PC-9 (cell line): ENCODE measurements at regions not wholly inside any gene's neighbourhood (a gene's known extent, or its start where the extent isn't known, plus 50 kb on each side); places are given as distances from the start of the nearest gene placed in this dataset.

Experiments used
- BruUV-seq: library from RNA; stranded (reverse); fragments of 400-500 nt; replicated peaks from 2 replicates; lab custom pipeline; 2021; lab: Mats Ljungman, UMichigan
- CTCF ChIA-PET: fragments of 300-600 bp; sonication (Branson Sonifier 250); formaldehyde crosslinking; loops from one replicate; lab custom pipeline; 2022; ENCODE audit warnings: antibody characterized with exemption; lab: Charles Lee
- POLR2A ChIA-PET: fragments of 300-600 bp; sonication (Branson Sonifier 250); formaldehyde crosslinking; loops from one replicate; lab custom pipeline; 2022; ENCODE audit warnings: antibody characterized with exemption; ENCODE audit not compliant: unreplicated experiment; lab: Charles Lee
- DNase-seq, 2 experiments: peaks; one replicate each; pipeline versions ENCODE4 v3.0.0 to v3.0.0-alpha.2; 2015 to 2022; ENCODE audit warnings: mixed read lengths in 1 of 2
- H2AFZ ChIP-seq: fragments of 200-600 bp; sonication (generic); 2 replicates; pipeline ENCODE4 v1.8.1; 2017; ENCODE audit warnings: antibody characterized with exemption
- H3F3A ChIP-seq: fragments of 200-600 bp; sonication (generic); 2 replicates; pipeline ENCODE4 v1.8.1; 2017; ENCODE audit warnings: antibody characterized with exemption, mild to moderate bottlenecking, low read depth; ENCODE audit not compliant: insufficient read depth
- H3K27ac ChIP-seq: fragments of 200-600 bp; sonication (generic); 2 replicates; pipeline ENCODE4 v1.6.1; 2016; ENCODE audit warnings: mixed run types
- H3K27me3 ChIP-seq: fragments of 200-600 bp; sonication (generic); 2 replicates; pipeline ENCODE4 v1.6.1; 2016; ENCODE audit warnings: low read depth, mixed run types; ENCODE audit not compliant: insufficient read depth
- H3K36me3 ChIP-seq: fragments of 200-600 bp; sonication (generic); 2 replicates; pipeline ENCODE4 v1.6.1; 2016; ENCODE audit warnings: low read depth, mixed run types
- H3K4me1 ChIP-seq: fragments of 200-600 bp; sonication (generic); replicated peaks from 2 replicates; pipeline ENCODE4 v1.6.1; 2016; ENCODE audit warnings: mixed run types; ENCODE audit not compliant: insufficient read depth
- H3K4me2 ChIP-seq: fragments of 200-600 bp; sonication (generic); 2 replicates; pipeline ENCODE4 v1.6.1; 2017; ENCODE audit warnings: mixed run types
- H3K4me3 ChIP-seq: fragments of 200-600 bp; sonication (generic); 2 replicates; pipeline ENCODE4 v1.6.1; 2016; ENCODE audit warnings: mixed run types
- H3K79me2 ChIP-seq: fragments of 200-600 bp; sonication (generic); 2 replicates; pipeline ENCODE4 v1.6.1; 2017; ENCODE audit warnings: low read depth, mixed run types
- H3K9me2 ChIP-seq: fragments of 200-600 bp; sonication (generic); 2 replicates; pipeline ENCODE4 v1.8.1; 2017; ENCODE audit warnings: mild to moderate bottlenecking; ENCODE audit not compliant: insufficient read depth
- H3K9me3 ChIP-seq: fragments of 200-600 bp; sonication (generic); 2 replicates; pipeline ENCODE4 v1.8.1; 2016; ENCODE audit warnings: low read depth; ENCODE audit not compliant: insufficient read depth
- H4K20me1 ChIP-seq: fragments of 200-600 bp; sonication (generic); 2 replicates; pipeline ENCODE4 v1.8.1; 2017; ENCODE audit not compliant: insufficient read depth
- EZH2 ChIP-seq: fragments of 200-600 bp; sonication (generic); IDR thresholded peaks from 2 replicates; pipeline ENCODE4 v1.8.0; 2017; ENCODE audit warnings: antibody characterized with exemption, low read depth
- intact Hi-C: fragments of 100-400 bp; cut with micrococcal nuclease; formaldehyde crosslinking; loops from one replicate; pipeline ENCODE4 v1.10.0; 2022; ENCODE audit not compliant: unreplicated experiment
- TF ChIP-seq, protein P1 (sequence below): fragments of 200-600 bp; sonication (generic); conservative IDR thresholded peaks from 2 replicates; pipeline ENCODE4 v1.6.1; 2017; ENCODE audit warnings: mixed run types, antibody characterized with exemption, mild to moderate bottlenecking, moderate library complexity

DNA sequence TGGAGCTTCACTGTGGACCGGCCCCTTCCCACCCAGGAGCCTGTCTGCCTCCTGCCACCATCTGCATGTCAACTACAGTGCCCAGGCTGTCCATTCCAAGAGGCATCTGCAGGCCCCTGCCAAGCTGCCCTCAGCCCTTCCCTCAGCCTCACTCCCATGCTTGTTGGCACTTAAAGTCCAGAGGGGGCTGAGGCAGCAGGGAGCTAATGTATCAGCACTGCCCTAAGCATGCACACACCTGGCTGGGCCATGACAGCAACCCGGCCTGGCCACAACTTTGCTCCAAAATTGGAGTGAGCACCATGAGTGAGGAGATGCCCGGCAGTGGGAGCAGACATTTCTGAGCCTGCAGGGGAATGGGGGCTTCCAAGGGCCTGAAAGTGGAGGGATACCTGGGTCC is 417.5 kb upstream of the GRM3 start:
- no peaks in the 10 kb centered on the region for H4K20me1 ChIP-seq
- intact Hi-C loops, result no loop called here
- no peaks in the 10 kb centered on the region for H3K36me3 ChIP-seq
- ChIA-PET POLR2A (no interaction called here), CTCF (no interaction called here)
- no TSS peak for BruUV-seq
- H3K9me2 ChIP-seq, result 0 out of 2 replicates have a peak, but pooled peaks cover 3% of the 10 kb centered on the region
- no peaks in the 10 kb centered on the region for H3K79me2 ChIP-seq
- no peaks in the 10 kb centered on the region for H3K4me1 ChIP-seq
- no peaks in the 10 kb centered on the region for H3K27me3 ChIP-seq
- H3K9me3 ChIP-seq, result no peaks in the 10 kb centered on the region
- no peak for DNase-seq
- H3K4me3 ChIP-seq, result no peak overlapping the region
- no peak overlapping the region for H3K4me2 ChIP-seq
- no peak overlapping the region for H3K27ac ChIP-seq
- H2AFZ ChIP-seq, result no peak overlapping the region
- TF ChIP-seq, protein P1, sequence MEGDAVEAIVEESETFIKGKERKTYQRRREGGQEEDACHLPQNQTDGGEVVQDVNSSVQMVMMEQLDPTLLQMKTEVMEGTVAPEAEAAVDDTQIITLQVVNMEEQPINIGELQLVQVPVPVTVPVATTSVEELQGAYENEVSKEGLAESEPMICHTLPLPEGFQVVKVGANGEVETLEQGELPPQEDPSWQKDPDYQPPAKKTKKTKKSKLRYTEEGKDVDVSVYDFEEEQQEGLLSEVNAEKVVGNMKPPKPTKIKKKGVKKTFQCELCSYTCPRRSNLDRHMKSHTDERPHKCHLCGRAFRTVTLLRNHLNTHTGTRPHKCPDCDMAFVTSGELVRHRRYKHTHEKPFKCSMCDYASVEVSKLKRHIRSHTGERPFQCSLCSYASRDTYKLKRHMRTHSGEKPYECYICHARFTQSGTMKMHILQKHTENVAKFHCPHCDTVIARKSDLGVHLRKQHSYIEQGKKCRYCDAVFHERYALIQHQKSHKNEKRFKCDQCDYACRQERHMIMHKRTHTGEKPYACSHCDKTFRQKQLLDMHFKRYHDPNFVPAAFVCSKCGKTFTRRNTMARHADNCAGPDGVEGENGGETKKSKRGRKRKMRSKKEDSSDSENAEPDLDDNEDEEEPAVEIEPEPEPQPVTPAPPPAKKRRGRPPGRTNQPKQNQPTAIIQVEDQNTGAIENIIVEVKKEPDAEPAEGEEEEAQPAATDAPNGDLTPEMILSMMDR, result no peak
- TF ChIP-seq EZH2, result no peak
- no peaks in the 10 kb centered on the region for H3F3A ChIP-seq

DNA sequence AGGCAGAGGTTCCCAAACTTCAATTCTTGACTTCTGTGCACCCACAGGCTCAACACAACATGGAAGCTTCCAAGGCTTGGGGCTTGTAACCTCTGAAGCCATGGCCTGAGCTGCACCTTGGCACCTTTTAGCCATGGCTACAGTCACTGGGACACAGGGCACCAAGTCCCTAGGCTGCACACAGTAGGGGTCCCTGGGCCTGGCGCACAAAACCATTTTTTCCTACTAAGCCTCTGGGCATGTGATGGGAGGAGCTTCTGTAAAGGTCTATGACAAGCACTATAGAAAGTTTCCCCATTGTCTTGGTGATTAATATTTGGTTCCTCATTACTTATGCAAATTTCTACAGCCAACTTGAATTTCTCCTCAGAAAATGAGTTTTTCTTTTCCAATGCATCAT is 420.9 kb upstream of the GRM3 start:
- Histone ChIP-seq H3K9me2 (0 out of 2 replicates have a peak, but pooled peaks cover 3% of the 10 kb centered on the region), H3K79me2 (no peaks in the 10 kb centered on the region), H3F3A (no peaks in the 10 kb centered on the region), H3K27me3 (no peaks in the 10 kb centered on the region), H2AFZ (no peak overlapping the region), H4K20me1 (no peaks in the 10 kb centered on the region), H3K4me2 (no peak overlapping the region), H3K36me3 (no peaks in the 10 kb centered on the region), H3K4me3 (no peak overlapping the region), H3K9me3 (no peaks in the 10 kb centered on the region), H3K27ac (no peak overlapping the region), H3K4me1 (no peaks in the 10 kb centered on the region)
- intact Hi-C loops, result no loop called here
- CTCF ChIA-PET, result no interaction called here
- TF ChIP-seq, protein P1, result no peak
- no peak for TF ChIP-seq EZH2
- DNase-seq, result no peak
- BruUV-seq, result no TSS peak
- POLR2A ChIA-PET, result interaction anchor here (0.5 kb wide), 1 partner anchor 164 kb away, joined by 3 read pairs; no protein-coding TSS in a partner anchor

DNA sequence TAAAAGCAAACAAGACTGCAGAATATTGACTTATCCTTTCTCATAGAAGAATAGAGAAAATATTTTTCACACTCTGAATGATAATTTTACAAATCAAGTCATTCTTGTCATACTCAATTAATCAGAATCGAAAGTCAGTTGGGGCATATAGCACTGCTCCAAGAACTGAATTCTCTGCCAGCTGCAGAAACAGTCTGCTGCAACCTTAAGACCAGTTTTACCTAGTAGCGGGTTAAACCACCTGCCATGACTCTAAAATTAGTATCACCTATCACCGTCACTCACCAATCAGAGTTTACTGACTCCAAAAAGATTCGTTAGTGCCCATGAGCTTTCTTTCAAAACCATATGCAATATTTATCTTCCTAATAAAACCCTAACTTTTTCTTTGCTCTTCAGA is 429.0 kb upstream of the GRM3 start:
- Histone ChIP-seq H3K9me2 (no peaks in the 10 kb centered on the region), H3K9me3 (no peaks in the 10 kb centered on the region), H3F3A (no peaks in the 10 kb centered on the region), H2AFZ (no peak overlapping the region), H3K27me3 (no peaks in the 10 kb centered on the region), H3K4me3 (no peak overlapping the region), H3K4me1 (no peaks in the 10 kb centered on the region), H3K4me2 (no peak overlapping the region), H3K79me2 (no peaks in the 10 kb centered on the region), H3K36me3 (no peaks in the 10 kb centered on the region), H4K20me1 (no peaks in the 10 kb centered on the region), H3K27ac (no peak overlapping the region)
- DNase-seq, result no peak
- intact Hi-C loops, result no loop called here
- POLR2A ChIA-PET, result no interaction called here
- CTCF ChIA-PET, result no interaction called here
- BruUV-seq, result no TSS peak
- no peak for TF ChIP-seq EZH2

DNA sequence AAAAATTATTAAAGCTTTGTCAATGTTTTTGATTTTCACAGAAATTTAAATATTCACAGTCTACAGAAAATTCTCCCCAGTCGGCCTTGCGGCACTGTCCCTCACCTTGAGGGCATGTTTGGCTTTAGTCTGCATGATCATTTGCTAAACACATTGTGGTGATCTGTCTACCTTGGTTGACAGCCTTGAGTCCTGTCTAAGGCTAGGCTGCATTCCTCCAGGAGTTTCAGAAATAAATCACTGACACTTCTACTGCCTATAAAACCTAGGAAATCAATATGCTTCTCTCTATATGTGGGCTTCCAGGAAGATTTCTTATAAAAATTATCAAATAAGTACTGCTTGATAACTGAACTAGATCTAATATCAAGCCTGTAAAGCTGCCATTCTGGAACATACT is 430.7 kb upstream of the GRM3 start:
- DNase-seq, result no peak
- Histone ChIP-seq H3K4me1 (no peaks in the 10 kb centered on the region), H3K9me2 (no peaks in the 10 kb centered on the region), H3K4me2 (no peak overlapping the region), H4K20me1 (no peaks in the 10 kb centered on the region), H3K36me3 (no peaks in the 10 kb centered on the region), H3K4me3 (no peak overlapping the region), H3K79me2 (no peaks in the 10 kb centered on the region), H3K9me3 (no peaks in the 10 kb centered on the region), H3F3A (no peaks in the 10 kb centered on the region), H3K27ac (no peak overlapping the region), H3K27me3 (no peaks in the 10 kb centered on the region), H2AFZ (no peak overlapping the region)
- ChIA-PET CTCF (no interaction called here), POLR2A (no interaction called here)
- BruUV-seq, result no TSS peak
- intact Hi-C loops, result no loop called here
- no peak for TF ChIP-seq EZH2
- TF ChIP-seq, protein P1, result no peak
